WTC11 (cell line): ENCODE measurements at regions not wholly inside any gene's neighbourhood (a gene's known extent, or its start where the extent isn't known, plus 50 kb on each side); places are given as distances from the start of the nearest gene placed in this dataset.
A peak's percentile ranks its signal among the peaks of the same experiment; 100 is the strongest.

Experiments
- ATAC-seq: fragments of 200-7000 bp; cut with Tn5 transposase; 2 replicates; pipeline ENCODE4 v1.10.0; 2021; ENCODE audit warnings: mild to moderate bottlenecking, moderate library complexity
- CTCF ChIA-PET: fragments of 300-600 bp; sonication (Branson Sonifier 250); formaldehyde crosslinking; loops from one replicate; lab custom pipeline; 2021; ENCODE audit warnings: antibody characterized with exemption; lab: Charles Lee
- POLR2A ChIA-PET: fragments of 350-600 bp; sonication (Branson Sonifier 250); formaldehyde crosslinking; loops from one replicate; lab custom pipeline; 2021; ENCODE audit warnings: antibody characterized with exemption; lab: Charles Lee
- DNase-seq: peaks from one replicate; pipeline ENCODE4 v3.0.0; 2021; ENCODE audit warnings: low spot score
- H3K27ac Mint-ChIP-seq: 2 replicates; pipeline ENCODE4 v1.8.0; 2021; ENCODE audit warnings: mixed read lengths
- H3K27me3 Mint-ChIP-seq: 2 replicates; pipeline ENCODE4 v1.8.0; 2021; ENCODE audit warnings: low read depth, mild to moderate bottlenecking, moderate library complexity, mixed read lengths
- H3K36me3 Mint-ChIP-seq: 2 replicates; pipeline ENCODE4 v1.8.0; 2021; ENCODE audit warnings: mixed read lengths
- H3K4me1 Mint-ChIP-seq: 2 replicates; pipeline ENCODE4 v1.8.0; 2022; ENCODE audit warnings: mixed read lengths
- H3K4me3 Mint-ChIP-seq: 2 replicates; pipeline ENCODE4 v1.8.0; 2021; ENCODE audit warnings: mild to moderate bottlenecking, moderate library complexity, mixed read lengths
- H3K9me3 Mint-ChIP-seq: 2 replicates; pipeline ENCODE4 v1.8.0; 2021; ENCODE audit warnings: mixed read lengths
- ARID4B ChIP-seq: sonication (generic); formaldehyde crosslinking; IDR thresholded peaks from 2 replicates; pipeline ENCODE4 v1.8.0; 2023; ENCODE audit warnings: missing genetic modification reagents, mild to moderate bottlenecking, borderline replicate concordance
- E2F5 ChIP-seq: sonication (generic); formaldehyde crosslinking; IDR thresholded peaks from 2 replicates; pipeline ENCODE4 v1.8.1; 2022; ENCODE audit warnings: mild to moderate bottlenecking, moderate library complexity, missing genetic modification reagents
- FOXP4 ChIP-seq: sonication (generic); formaldehyde crosslinking; IDR thresholded peaks from 2 replicates; pipeline ENCODE4 v1.8.0; 2022; ENCODE audit warnings: mild to moderate bottlenecking, missing genetic modification reagents
- PRDM15 ChIP-seq: sonication (generic); formaldehyde crosslinking; IDR thresholded peaks from 2 replicates; pipeline ENCODE4 v1.8.0; 2022; ENCODE audit warnings: missing genetic modification reagents
- PREB ChIP-seq: sonication (generic); formaldehyde crosslinking; IDR thresholded peaks from 2 replicates; pipeline ENCODE4 v1.8.1; 2022; ENCODE audit warnings: mild to moderate bottlenecking, missing genetic modification reagents, moderate library complexity, borderline replicate concordance
- USF2 ChIP-seq: sonication (generic); formaldehyde crosslinking; IDR thresholded peaks from 2 replicates; pipeline ENCODE4 v1.8.1; 2023; ENCODE audit warnings: mild to moderate bottlenecking, missing genetic modification reagents, moderate library complexity
- ZNF263 ChIP-seq: sonication (generic); formaldehyde crosslinking; IDR thresholded peaks from 2 replicates; pipeline ENCODE4 v1.8.1; 2022; ENCODE audit warnings: low read depth, mild to moderate bottlenecking, moderate library complexity, missing genetic modification reagents
- TF ChIP-seq, protein P1 (sequence below): sonication (generic); formaldehyde crosslinking; IDR thresholded peaks from 2 replicates; pipeline ENCODE4 v1.8.1; 2022; ENCODE audit warnings: low read depth, mild to moderate bottlenecking, moderate library complexity, missing genetic modification reagents, borderline replicate concordance
- TF ChIP-seq, protein P2 (sequence below): sonication (generic); formaldehyde crosslinking; IDR thresholded peaks from 2 replicates; pipeline ENCODE4 v1.8.0; 2022; ENCODE audit warnings: mild to moderate bottlenecking, missing genetic modification reagents
- TF ChIP-seq, protein P3 (sequence below): sonication (generic); formaldehyde crosslinking; IDR thresholded peaks from 2 replicates; pipeline ENCODE4 v1.8.1; 2023; ENCODE audit warnings: mild to moderate bottlenecking, moderate library complexity, missing genetic modification reagents

DNA sequence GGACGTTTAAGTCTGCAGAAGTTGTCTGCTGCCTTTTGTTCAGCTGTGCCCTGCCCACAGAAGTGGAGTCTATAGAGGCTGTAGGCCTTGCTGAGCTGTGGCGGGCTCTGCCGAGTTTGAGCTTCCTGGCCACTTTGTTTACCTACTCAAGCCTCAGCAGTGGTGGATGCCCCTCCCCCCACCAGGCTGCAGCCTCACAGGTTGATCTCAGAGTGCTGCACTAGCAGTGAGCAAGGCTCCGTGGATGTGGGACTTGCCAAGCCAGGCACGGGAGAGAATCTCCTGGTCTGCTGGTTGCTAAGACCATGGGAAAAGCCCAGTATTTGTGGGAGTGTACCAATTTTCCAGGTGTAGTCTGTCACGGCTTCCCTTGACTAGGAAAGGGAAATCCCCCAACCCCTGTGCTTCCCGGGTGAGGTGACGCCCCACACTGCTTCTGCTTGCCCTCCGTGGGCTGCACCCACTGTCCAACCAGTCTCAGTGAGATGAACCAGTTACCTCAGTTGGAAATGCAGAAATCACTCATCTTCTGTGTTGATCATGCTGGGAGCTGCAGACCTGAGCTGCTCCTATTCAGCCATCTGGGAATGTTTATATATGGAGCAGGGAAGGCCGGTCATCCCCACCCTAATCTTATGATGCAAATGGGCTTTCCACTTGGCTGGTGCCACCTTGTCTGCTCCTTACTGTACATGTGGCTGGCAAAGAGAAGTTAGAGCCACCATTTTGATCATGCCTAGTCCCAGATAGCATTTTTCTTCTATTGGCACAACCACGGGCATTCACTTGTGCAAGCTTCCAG is 156.9 kb upstream of the ITGA6 start (continued):
- TF ChIP-seq ZNF263 (CRISPR knock-in tag), result no peak

DNA sequence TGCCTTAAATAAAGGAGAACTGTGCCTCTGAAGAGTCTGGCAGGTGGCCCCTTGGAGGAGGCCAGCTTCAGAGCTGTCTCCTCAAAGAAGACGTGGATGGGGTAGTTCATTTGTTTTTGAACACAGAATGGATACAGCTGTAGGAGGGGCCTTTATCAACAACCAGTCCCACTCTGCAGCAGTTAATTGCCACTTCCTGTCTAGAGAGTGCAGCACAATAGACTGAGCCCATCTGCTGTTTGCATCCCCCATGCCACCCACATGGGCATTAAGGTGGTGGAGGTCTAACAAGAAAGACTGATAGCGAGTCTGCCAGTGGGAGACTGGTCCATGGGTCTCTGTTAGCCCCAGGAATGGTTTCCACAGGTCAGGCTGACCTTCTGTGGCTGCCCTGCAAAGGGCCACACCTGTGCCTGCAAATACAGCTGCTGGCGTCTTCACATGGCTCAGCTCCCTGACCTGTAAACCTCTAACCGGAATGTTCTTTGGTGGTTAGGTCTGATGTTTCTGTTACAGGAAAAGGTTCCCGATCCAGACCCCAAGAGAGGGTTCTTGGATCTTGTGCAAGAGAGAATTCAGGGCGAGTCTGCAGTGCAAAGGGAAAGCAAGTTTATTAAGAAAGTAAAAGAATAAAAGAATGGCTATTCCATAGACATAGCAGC is 153.3 kb upstream of the ITGA6 start:
- H3K9me3 Mint-ChIP-seq, result peaks cover 20% of the 10 kb centered on the region
- no peak overlapping the region for H3K27ac Mint-ChIP-seq
- peaks cover 8% of the 10 kb centered on the region for H3K27me3 Mint-ChIP-seq
- DNase-seq (no peak), ATAC-seq (peak; percentile 57)
- TF ChIP-seq ARID4B (no peak), USF2 (CRISPR knock-in tag) (no peak), FOXP4 (CRISPR knock-in tag) (no peak), PRDM15 (no peak), PREB (CRISPR knock-in tag) (no peak), E2F5 (CRISPR knock-in tag) (no peak)
- TF ChIP-seq, protein P1, sequence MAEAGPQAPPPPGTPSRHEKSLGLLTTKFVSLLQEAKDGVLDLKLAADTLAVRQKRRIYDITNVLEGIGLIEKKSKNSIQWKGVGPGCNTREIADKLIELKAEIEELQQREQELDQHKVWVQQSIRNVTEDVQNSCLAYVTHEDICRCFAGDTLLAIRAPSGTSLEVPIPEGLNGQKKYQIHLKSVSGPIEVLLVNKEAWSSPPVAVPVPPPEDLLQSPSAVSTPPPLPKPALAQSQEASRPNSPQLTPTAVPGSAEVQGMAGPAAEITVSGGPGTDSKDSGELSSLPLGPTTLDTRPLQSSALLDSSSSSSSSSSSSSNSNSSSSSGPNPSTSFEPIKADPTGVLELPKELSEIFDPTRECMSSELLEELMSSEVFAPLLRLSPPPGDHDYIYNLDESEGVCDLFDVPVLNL (CRISPR knock-in tag), result no peak
- TF ChIP-seq, protein P2, sequence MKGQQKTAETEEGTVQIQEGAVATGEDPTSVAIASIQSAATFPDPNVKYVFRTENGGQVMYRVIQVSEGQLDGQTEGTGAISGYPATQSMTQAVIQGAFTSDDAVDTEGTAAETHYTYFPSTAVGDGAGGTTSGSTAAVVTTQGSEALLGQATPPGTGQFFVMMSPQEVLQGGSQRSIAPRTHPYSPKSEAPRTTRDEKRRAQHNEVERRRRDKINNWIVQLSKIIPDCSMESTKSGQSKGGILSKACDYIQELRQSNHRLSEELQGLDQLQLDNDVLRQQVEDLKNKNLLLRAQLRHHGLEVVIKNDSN, result no peak
- TF ChIP-seq, protein P3, sequence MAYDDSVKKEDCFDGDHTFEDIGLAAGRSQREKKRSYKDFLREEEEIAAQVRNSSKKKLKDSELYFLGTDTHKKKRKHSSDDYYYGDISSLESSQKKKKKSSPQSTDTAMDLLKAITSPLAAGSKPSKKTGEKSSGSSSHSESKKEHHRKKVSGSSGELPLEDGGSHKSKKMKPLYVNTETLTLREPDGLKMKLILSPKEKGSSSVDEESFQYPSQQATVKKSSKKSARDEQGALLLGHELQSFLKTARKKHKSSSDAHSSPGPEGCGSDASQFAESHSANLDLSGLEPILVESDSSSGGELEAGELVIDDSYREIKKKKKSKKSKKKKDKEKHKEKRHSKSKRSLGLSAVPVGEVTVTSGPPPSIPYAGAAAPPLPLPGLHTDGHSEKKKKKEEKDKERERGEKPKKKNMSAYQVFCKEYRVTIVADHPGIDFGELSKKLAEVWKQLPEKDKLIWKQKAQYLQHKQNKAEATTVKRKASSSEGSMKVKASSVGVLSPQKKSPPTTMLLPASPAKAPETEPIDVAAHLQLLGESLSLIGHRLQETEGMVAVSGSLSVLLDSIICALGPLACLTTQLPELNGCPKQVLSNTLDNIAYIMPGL (CRISPR knock-in tag), result no peak
- CTCF ChIA-PET, result interaction anchor here (1.0 to 1.2 kb wide), 2 partner anchors 102 to 188 kb away, joined by 3 to 6 read pairs; no protein-coding TSS in a partner anchor
- POLR2A ChIA-PET, result no interaction called here
- H3K4me3 Mint-ChIP-seq, result no peak overlapping the region
- peaks cover 49% of the 10 kb centered on the region for H3K4me1 Mint-ChIP-seq
- H3K36me3 Mint-ChIP-seq, result peaks cover 14% of the 10 kb centered on the region
